Trophoblast cell (in vitro differentiated cells and primary cell): ENCODE measurements at regions not wholly inside any gene's neighbourhood (a gene's known extent, or its start where the extent isn't known, plus 50 kb on each side); places are given as distances from the start of the nearest gene placed in this dataset.

Experiments
- DNase-seq, 2 donors: peaks; one replicate each; pipeline ENCODE4 v3.0.0-alpha.2; 2016
- H2AFZ ChIP-seq: 2 replicates; pipeline ENCODE4 v1.6.1; 2013; ENCODE audit warnings: low read length, moderate library complexity, mild to moderate bottlenecking; ENCODE audit not compliant: insufficient read depth, poor library complexity
- H2AK5ac ChIP-seq: 2 replicates; pipeline ENCODE4 v1.6.1; 2013; ENCODE audit warnings: mild to moderate bottlenecking, low read length
- H2BK120ac ChIP-seq: 2 replicates; pipeline ENCODE4 v1.6.1; 2013; ENCODE audit warnings: low read length, mild to moderate bottlenecking, moderate library complexity; ENCODE audit not compliant: insufficient read depth, poor library complexity
- H2BK12ac ChIP-seq: 2 replicates; pipeline ENCODE4 v1.6.1; 2013; ENCODE audit warnings: mild to moderate bottlenecking, low read length, moderate library complexity
- H2BK5ac ChIP-seq: 2 replicates; pipeline ENCODE4 v1.6.1; 2013; ENCODE audit warnings: low read length, low read depth, moderate library complexity, mild to moderate bottlenecking; ENCODE audit not compliant: poor library complexity
- H3K14ac ChIP-seq: 2 replicates; pipeline ENCODE4 v1.6.1; 2013; ENCODE audit warnings: mild to moderate bottlenecking, low read length
- H3K18ac ChIP-seq: 2 replicates; pipeline ENCODE4 v1.6.1; 2013; ENCODE audit warnings: mild to moderate bottlenecking, low read length
- H3K23ac ChIP-seq: 2 replicates; pipeline ENCODE4 v1.6.1; 2013; ENCODE audit warnings: low read length
- H3K27ac ChIP-seq: 2 replicates; pipeline ENCODE4 v1.5.1; 2013; ENCODE audit warnings: low read depth, mild to moderate bottlenecking, inconsistent platforms, low read length, moderate library complexity
- H3K27me3 ChIP-seq: 2 replicates; pipeline ENCODE4 v1.6.1; 2013; ENCODE audit warnings: inconsistent platforms, mild to moderate bottlenecking, low read length, moderate library complexity; ENCODE audit not compliant: insufficient read depth
- H3K36me3 ChIP-seq, 2 experiments: 1 replicate in 1 of 2; 2 replicates in 1 of 2; pipeline ENCODE4 v1.6.1; 2013; ENCODE audit warnings: low read length in 2 of 2, mild to moderate bottlenecking in 2 of 2, moderate library complexity in 1 of 2; ENCODE audit not compliant: insufficient read depth in 2 of 2, control insufficient read depth in 1 of 2
- H3K4ac ChIP-seq: 2 replicates; pipeline ENCODE4 v1.6.1; 2013; ENCODE audit warnings: low read depth, mild to moderate bottlenecking, low read length, moderate library complexity
- H3K4me1 ChIP-seq, 2 experiments: 1 replicate in 1 of 2; 2 replicates in 1 of 2; pipeline ENCODE4 v1.6.1; 2013; ENCODE audit warnings: low read length in 2 of 2, mild to moderate bottlenecking in 2 of 2, moderate library complexity in 1 of 2; ENCODE audit not compliant: insufficient read depth in 2 of 2, control insufficient read depth in 1 of 2
- H3K4me2 ChIP-seq: 2 replicates; pipeline ENCODE4 v1.6.1; 2013; ENCODE audit warnings: inconsistent platforms, mild to moderate bottlenecking, low read length, moderate library complexity
- H3K4me3 ChIP-seq: 2 replicates; pipeline ENCODE4 v1.5.1; 2013; ENCODE audit warnings: mild to moderate bottlenecking, low read depth, low read length, inconsistent platforms
- H3K79me1 ChIP-seq: one replicate; pipeline ENCODE4 v1.6.1; 2013; ENCODE audit warnings: low read length
- H3K79me2 ChIP-seq: 2 replicates; pipeline ENCODE4 v1.6.1; 2013; ENCODE audit warnings: low read length, mild to moderate bottlenecking; ENCODE audit not compliant: control insufficient read depth, insufficient read depth, poor library complexity
- H3K9ac ChIP-seq: 2 replicates; pipeline ENCODE4 v1.6.1; 2013; ENCODE audit warnings: mild to moderate bottlenecking, low read length
- H3K9me3 ChIP-seq: 2 replicates; pipeline ENCODE4 v1.6.1; 2013; ENCODE audit warnings: low read depth, mild to moderate bottlenecking, control low read depth, inconsistent platforms, low read length; ENCODE audit not compliant: insufficient read depth
- H4K12ac ChIP-seq: 2 replicates; pipeline ENCODE4 v1.6.1; 2013; ENCODE audit warnings: low read depth, mild to moderate bottlenecking, low read length, moderate library complexity
- H4K8ac ChIP-seq: 2 replicates; pipeline ENCODE4 v1.6.1; 2013; ENCODE audit warnings: low read depth, mild to moderate bottlenecking, low read length, moderate library complexity
- H4K91ac ChIP-seq: one replicate; pipeline ENCODE4 v1.6.1; 2013; ENCODE audit warnings: low read depth, mild to moderate bottlenecking, low read length, moderate library complexity
- WGBS: extraction: QIAGEN DNeasy Blood & Tissue Kit; methylation state at CpG from one replicate; pipeline ENCODE4 v1.1.7; 2013; ENCODE audit warnings: missing lambda C conversion rate; ENCODE audit not compliant: insufficient read length, insufficient coverage; ENCODE audit errors: extremely low coverage; 5-methylcytosine and 5-hydroxymethylcytosine counted together

DNA sequence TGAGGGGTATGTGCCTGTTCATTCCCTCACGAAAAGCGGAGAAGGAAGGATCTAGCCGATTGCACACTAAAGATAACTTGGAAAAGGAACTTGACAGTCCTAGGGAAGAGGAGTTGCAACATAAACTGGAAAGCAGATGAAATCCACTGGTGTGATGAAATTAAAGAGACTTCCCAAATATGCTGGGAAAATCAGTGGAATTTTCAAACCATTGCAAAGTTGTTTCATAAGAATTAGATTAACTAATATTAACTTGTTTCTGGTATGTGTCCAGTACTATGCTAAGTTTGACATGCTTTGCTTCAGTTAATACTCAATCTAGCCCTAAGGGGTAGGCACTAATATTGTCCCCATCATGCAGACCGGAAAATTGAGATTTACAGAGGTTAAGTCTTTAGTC is 222.7 kb downstream of the IKZF2 start:
- no peak overlapping the region for H4K91ac ChIP-seq
- no peaks in the 10 kb centered on the region for H3K27me3 ChIP-seq
- peak in 1 of 2 donors; percentile 88 for DNase-seq
- no peaks in the 10 kb centered on the region for H3K79me2 ChIP-seq
- no peaks in the 10 kb centered on the region for H3K4me1 ChIP-seq
- H3K18ac ChIP-seq, result no peak overlapping the region
- H3K36me3 ChIP-seq, result no peaks in the 10 kb centered on the region
- H3K4me3 ChIP-seq, result no peak overlapping the region
- no peak overlapping the region for H3K4ac ChIP-seq
- no peak overlapping the region for H2BK12ac ChIP-seq
- no peak overlapping the region for H3K27ac ChIP-seq
- no peak overlapping the region for H2AK5ac ChIP-seq
- no peak overlapping the region for H4K12ac ChIP-seq
- H3K4me2 ChIP-seq, result no peak overlapping the region
- H3K9me3 ChIP-seq, result peaks cover 3% of the 10 kb centered on the region
- H3K14ac ChIP-seq, result no peak overlapping the region
- H2AFZ ChIP-seq, result no peak overlapping the region
- H3K23ac ChIP-seq, result no peak overlapping the region
- WGBS, result no CpG with 5 or more reads among the region's 4 CpGs
- no peaks in the 10 kb centered on the region for H3K79me1 ChIP-seq
- H4K8ac ChIP-seq, result no peak overlapping the region
- no peak overlapping the region for H2BK120ac ChIP-seq
- no peak overlapping the region for H3K9ac ChIP-seq
- no peak overlapping the region for H2BK5ac ChIP-seq

DNA sequence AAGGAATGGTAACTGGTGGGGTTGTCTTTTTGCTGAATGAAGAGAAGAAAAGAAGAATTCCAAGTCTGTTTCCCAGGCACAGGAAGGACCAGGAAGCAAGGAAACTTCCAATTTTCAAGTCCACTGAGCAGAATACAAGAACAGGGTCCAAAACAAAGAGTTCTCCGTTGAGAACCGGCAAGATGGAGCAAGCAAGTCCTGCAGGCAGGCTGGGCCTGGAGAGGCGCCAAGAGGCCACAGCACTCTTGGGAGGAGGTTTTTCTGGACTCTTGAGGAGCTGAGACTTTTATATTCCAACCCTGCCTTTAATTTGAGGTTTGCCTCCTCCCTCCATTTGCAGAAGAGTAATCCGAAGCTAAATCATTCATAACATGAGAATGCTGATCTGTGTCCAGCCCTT is 224.5 kb downstream of the IKZF2 start:
- no peak overlapping the region for H2AK5ac ChIP-seq
- no peak overlapping the region for H3K14ac ChIP-seq
- H3K79me1 ChIP-seq, result no peaks in the 10 kb centered on the region
- no peak overlapping the region for H3K4me2 ChIP-seq
- H2AFZ ChIP-seq, result no peak overlapping the region
- no peak for DNase-seq
- H4K12ac ChIP-seq, result no peak overlapping the region
- no peak overlapping the region for H2BK120ac ChIP-seq
- H3K4me1 ChIP-seq, result no peaks in the 10 kb centered on the region
- H4K8ac ChIP-seq, result no peak overlapping the region
- no peaks in the 10 kb centered on the region for H3K36me3 ChIP-seq
- no peak overlapping the region for H2BK12ac ChIP-seq
- H2BK5ac ChIP-seq, result no peak overlapping the region
- H3K9ac ChIP-seq, result no peak overlapping the region
- H3K4me3 ChIP-seq, result no peak overlapping the region
- no peaks in the 10 kb centered on the region for H3K79me2 ChIP-seq
- WGBS, result no CpG with 5 or more reads among the region's 4 CpGs
- no peak overlapping the region for H4K91ac ChIP-seq
- H3K27ac ChIP-seq, result no peak overlapping the region
- H3K4ac ChIP-seq, result no peak overlapping the region
- H3K18ac ChIP-seq, result no peak overlapping the region
- H3K9me3 ChIP-seq, result peaks cover 3% of the 10 kb centered on the region
- no peaks in the 10 kb centered on the region for H3K27me3 ChIP-seq
- no peak overlapping the region for H3K23ac ChIP-seq

DNA sequence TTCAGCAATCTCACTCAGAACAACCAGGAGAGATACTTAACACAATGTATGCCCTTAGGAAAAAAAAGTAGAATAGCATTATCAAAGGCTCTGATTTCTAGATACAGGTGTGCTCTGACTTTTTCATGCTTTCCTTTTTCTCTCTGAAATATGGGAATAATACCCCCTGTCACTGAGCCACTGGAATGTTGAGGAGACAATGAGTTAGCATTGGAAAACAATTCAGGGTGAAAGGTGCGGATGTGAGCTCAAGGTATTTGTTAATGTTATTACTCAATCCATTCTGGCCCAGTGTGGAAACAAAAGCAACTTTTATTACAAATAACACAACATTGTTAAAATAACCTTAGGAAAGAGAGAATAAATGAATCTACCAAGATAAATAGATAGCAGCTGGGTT is 228.0 kb downstream of the IKZF2 start:
- no peak overlapping the region for H3K27ac ChIP-seq
- H3K79me1 ChIP-seq, result no peaks in the 10 kb centered on the region
- H3K79me2 ChIP-seq, result no peaks in the 10 kb centered on the region
- H4K12ac ChIP-seq, result no peak overlapping the region
- H3K36me3 ChIP-seq, result no peaks in the 10 kb centered on the region
- no CpG with 5 or more reads among the region's 1 CpG for WGBS
- no peak overlapping the region for H3K4ac ChIP-seq
- H3K4me3 ChIP-seq, result no peak overlapping the region
- no peak overlapping the region for H2BK5ac ChIP-seq
- no peak overlapping the region for H2AK5ac ChIP-seq
- H3K18ac ChIP-seq, result no peak overlapping the region
- no peak overlapping the region for H2BK120ac ChIP-seq
- H3K4me2 ChIP-seq, result no peak overlapping the region
- no peak overlapping the region for H2BK12ac ChIP-seq
- no peak overlapping the region for H3K23ac ChIP-seq
- no peaks in the 10 kb centered on the region for H3K27me3 ChIP-seq
- H3K14ac ChIP-seq, result no peak overlapping the region
- DNase-seq, result peak in 1 of 2 donors; percentile 48
- H4K8ac ChIP-seq, result no peak overlapping the region
- H3K4me1 ChIP-seq, result peaks cover 2% of the 10 kb centered on the region in 2 experiments
- no peak overlapping the region for H2AFZ ChIP-seq
- H3K9me3 ChIP-seq, result peaks cover 3% of the 10 kb centered on the region
- H4K91ac ChIP-seq, result no peak overlapping the region
- H3K9ac ChIP-seq, result no peak overlapping the region

DNA sequence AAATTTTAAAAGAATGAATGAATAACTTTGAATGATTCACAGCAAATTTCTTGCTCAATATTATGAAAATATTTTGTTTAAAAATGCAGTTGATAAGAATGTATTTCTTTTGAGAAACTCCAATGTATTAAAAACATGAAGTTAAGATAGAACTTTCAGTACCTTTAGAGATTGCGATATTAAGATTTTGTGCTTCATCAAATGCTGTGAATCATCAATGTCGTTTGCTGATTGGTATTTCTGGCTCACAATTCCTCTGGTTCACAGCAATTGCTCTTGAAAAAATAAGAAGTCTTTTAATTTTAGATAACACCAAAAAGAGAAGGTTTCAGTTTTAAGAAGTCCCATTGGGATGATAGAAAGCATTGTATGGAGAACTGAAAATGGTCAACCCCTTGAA is 228.7 kb downstream of the IKZF2 start:
- Histone ChIP-seq H3K14ac (no peak overlapping the region), H3K4me2 (no peak overlapping the region), H3K27ac (no peak overlapping the region), H4K12ac (no peak overlapping the region), H3K9me3 (peaks cover 3% of the 10 kb centered on the region), H3K9ac (no peak overlapping the region), H2BK120ac (no peak overlapping the region), H3K27me3 (no peaks in the 10 kb centered on the region), H2BK12ac (no peak overlapping the region), H3K4ac (no peak overlapping the region), H4K91ac (no peak overlapping the region), H3K79me1 (no peaks in the 10 kb centered on the region), H3K4me3 (no peak overlapping the region), H3K36me3 (no peaks in the 10 kb centered on the region), H3K18ac (no peak overlapping the region), H4K8ac (no peak overlapping the region), H3K4me1 (peaks cover 2% of the 10 kb centered on the region in 2 experiments), H2AFZ (no peak overlapping the region), H2BK5ac (no peak overlapping the region), H3K23ac (no peak overlapping the region), H2AK5ac (no peak overlapping the region), H3K79me2 (no peaks in the 10 kb centered on the region)
- DNase-seq, result peak in 1 of 2 donors; percentile 55
- no CpG with 5 or more reads among the region's 2 CpGs for WGBS
